HUES64 (cell line): ENCODE measurements at regions not wholly inside any gene's neighbourhood (a gene's known extent, or its start where the extent isn't known, plus 50 kb on each side); places are given as distances from the start of the nearest gene placed in this dataset.

Experiments used
- H3K27ac ChIP-seq: 2 replicates; pipeline ENCODE4 v1.7.0; 2013; ENCODE audit warnings: low read depth, low read length, inconsistent platforms
- H3K27me3 ChIP-seq: 2 replicates; pipeline ENCODE4 v1.6.1; 2013; ENCODE audit warnings: mild to moderate bottlenecking, low read length; ENCODE audit not compliant: insufficient read depth
- H3K36me3 ChIP-seq: 2 replicates; pipeline ENCODE4 v1.6.1; 2013; ENCODE audit warnings: mild to moderate bottlenecking, low read length; ENCODE audit not compliant: insufficient read depth
- H3K4me1 ChIP-seq: 2 replicates; pipeline ENCODE4 v1.6.1; 2013; ENCODE audit warnings: mild to moderate bottlenecking, low read length, moderate library complexity; ENCODE audit not compliant: insufficient read depth
- H3K4me3 ChIP-seq: 2 replicates; pipeline ENCODE4 v1.5.1; 2013; ENCODE audit warnings: mild to moderate bottlenecking, low read length, moderate library complexity
- H3K9ac ChIP-seq: 2 replicates; pipeline ENCODE4 v1.6.1; 2013; ENCODE audit warnings: mild to moderate bottlenecking, low read depth, low read length
- H3K9me3 ChIP-seq: 2 replicates; pipeline ENCODE4 v1.6.1; 2013; ENCODE audit warnings: low read depth, low read length; ENCODE audit not compliant: insufficient read depth
- WGBS: fragments of 150-250, 120-280 bp; methylation state at CpG from one replicate; pipeline ENCODE4 v1.1.7; 2013; ENCODE audit warnings: missing lambda C conversion rate; 5-methylcytosine and 5-hydroxymethylcytosine counted together

DNA sequence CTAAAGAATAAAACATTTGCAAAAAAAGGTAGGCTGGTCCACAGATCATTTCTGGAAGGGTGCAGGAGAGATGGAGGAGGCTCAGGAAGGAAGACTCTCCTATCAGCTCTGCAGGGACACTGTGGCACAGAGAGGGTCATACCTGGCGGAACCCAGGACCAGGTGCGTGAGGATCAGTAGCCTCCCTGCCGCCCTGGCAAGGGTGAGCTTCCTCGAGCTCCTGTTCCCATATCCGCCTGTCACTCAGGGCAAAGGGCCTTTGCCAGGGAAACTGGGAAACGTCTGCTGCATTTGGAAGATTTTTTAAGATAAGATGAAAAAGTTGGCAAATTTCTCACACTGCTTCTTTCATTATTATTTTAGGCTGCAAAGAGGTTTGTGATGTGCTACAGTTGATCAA, 112.1 kb upstream of the TIAM1 start:
- Histone ChIP-seq H3K9me3 (no peaks in the 10 kb centered on the region), H3K9ac (no peak overlapping the region), H3K4me1 (no peaks in the 10 kb centered on the region), H3K36me3 (no peaks in the 10 kb centered on the region), H3K27me3 (no peaks in the 10 kb centered on the region), H3K27ac (no peak overlapping the region), H3K4me3 (no peak overlapping the region)
- WGBS: 96% methylated on average over 6 of the region's 6 CpGs

DNA sequence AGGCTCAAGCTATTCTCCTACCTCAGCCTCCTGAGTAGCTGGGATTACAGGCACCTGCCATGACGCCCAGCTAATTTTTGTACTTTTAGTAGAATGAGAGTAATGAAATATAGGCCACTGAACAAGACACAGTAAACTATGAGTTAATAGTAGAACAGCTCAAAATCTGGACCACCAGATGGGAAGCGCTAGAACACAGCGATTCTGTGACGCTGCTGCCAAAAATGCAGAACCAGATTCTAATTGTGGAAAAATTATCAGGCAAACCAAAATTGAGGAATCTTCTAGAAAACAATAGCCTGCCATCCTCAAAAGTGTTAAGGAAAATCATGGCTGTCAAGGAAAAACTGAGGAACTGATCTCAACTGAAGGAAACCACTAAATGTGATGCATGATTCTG, 111.4 kb upstream of the TIAM1 start:
- 100% methylated on average over 4 of the region's 4 CpGs for WGBS
- H3K27ac ChIP-seq: no peak overlapping the region
- no peaks in the 10 kb centered on the region for H3K27me3 ChIP-seq
- no peak overlapping the region for H3K9ac ChIP-seq
- H3K36me3 ChIP-seq: no peaks in the 10 kb centered on the region
- no peaks in the 10 kb centered on the region for H3K9me3 ChIP-seq
- H3K4me1 ChIP-seq: no peaks in the 10 kb centered on the region
- H3K4me3 ChIP-seq: no peak overlapping the region

- Histone ChIP-seq H3K27ac (no peak overlapping the region), H3K4me1 (no peaks in the 10 kb centered on the region), H3K4me3 (no peak overlapping the region), H3K36me3 (peaks cover 4% of the 10 kb centered on the region; the same call in 1 of the 2 replicates), H3K9ac (no peak overlapping the region), H3K9me3 (no peaks in the 10 kb centered on the region), H3K27me3 (no peaks in the 10 kb centered on the region)
- WGBS: 94% methylated on average over 9 of the region's 9 CpGs
Observed at GRCh38 chr21:31450980-31451379, 106.9 kb upstream of the TIAM1 start.

GRCh38 chr21:31449921-31450535, 106.0 kb upstream of the TIAM1 start:
- Histone ChIP-seq H3K9ac (no peak overlapping the region), H3K4me1 (no peaks in the 10 kb centered on the region; the same call in 1 of the 2 replicates), H3K27me3 (no peaks in the 10 kb centered on the region), H3K9me3 (no peaks in the 10 kb centered on the region), H3K36me3 (peaks cover 4% of the 10 kb centered on the region; the same call in 1 of the 2 replicates), H3K4me3 (no peak overlapping the region), H3K27ac (no peak overlapping the region)
- WGBS: 88% methylated on average over 9 of the region's 11 CpGs

DNA sequence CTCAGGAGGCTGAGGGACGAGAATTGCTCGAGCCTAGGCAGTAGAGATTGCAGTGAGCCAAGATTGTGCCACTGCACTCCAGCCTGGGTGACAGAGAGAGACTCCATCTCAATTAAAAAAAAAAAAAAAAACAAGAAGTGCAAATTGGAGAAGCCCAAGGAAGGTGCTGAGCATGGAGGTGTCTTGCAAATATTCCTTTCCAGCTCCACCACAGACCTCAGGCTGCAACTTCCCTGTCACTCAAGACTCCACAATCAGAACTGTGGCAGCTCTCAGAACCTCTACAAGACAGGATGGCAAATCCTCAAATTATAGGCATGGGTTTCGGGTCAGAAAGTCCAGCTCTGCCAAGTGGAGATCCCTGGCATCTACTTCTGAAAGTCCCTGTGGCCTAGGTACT, 104.4 kb upstream of the TIAM1 start:
- WGBS: 82% methylated on average over 3 of the region's 3 CpGs
- no peak overlapping the region for H3K4me3 ChIP-seq
- H3K27ac ChIP-seq: no peak overlapping the region

DNA sequence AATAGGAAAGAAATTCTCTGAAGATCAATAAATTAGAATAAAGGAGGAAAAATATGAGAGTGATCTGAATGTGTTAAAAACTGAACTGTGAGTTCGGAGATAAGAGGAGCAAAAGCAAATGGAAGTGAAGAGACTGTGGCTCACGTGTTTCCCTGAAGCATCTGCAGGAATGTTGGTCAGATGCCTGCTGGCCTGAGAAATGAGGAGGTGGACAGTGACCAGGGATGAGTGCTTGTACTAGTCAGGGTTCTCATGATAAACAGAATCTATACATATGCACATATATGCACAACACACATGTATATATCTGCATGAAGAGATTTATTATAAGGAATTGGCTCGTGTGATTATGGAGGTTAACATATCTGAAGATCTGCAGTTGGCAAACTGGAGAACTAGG, 103.4 kb upstream of the TIAM1 start:
- H3K27ac ChIP-seq: no peak overlapping the region
- 72% methylated on average over 3 of the region's 3 CpGs for WGBS

More for the DNA sequence above, 104.4 kb upstream of the TIAM1 start:
- no peak overlapping the region for H3K9ac ChIP-seq
- H3K36me3 ChIP-seq: peaks cover 4% of the 10 kb centered on the region; the same call in 1 of the 2 replicates
- no peaks in the 10 kb centered on the region; the same call in 1 of the 2 replicates for H3K4me1 ChIP-seq
- H3K27me3 ChIP-seq: no peaks in the 10 kb centered on the region
- H3K9me3 ChIP-seq: no peaks in the 10 kb centered on the region

DNA sequence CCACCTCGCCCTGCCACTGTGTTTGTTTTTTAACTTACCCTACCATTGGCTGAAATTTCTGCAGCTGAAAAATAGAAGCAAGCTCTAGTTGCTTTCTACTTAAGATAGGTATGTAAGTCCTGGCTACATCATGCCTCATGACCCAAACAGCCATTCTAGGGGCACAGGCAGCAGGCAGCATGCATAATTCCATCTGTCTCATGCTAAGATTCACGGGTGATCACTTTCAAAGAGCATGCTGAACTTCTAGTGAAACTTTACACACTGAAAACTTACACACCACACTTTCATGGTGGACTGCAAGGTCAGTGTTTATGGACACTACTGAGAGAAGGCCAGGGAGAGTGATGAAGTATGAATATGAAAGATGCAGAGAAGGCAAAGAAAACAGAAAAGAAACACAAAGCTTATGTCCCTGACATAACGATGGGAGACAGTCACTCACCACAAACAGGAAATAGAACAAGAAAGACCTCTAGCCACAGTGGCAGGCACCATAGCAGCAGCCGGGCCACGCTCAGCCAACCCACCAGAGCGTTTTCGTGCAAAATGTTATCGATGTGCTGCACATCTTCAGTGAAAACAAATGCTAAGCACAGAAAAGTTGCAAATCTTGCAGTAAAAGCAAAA, 102.3 kb upstream of the TIAM1 start:
- Histone ChIP-seq H3K27me3 (no peaks in the 10 kb centered on the region), H3K4me1 (no peaks in the 10 kb centered on the region; the same call in 1 of the 2 replicates), H3K4me3 (no peak overlapping the region), H3K36me3 (peaks cover 4% of the 10 kb centered on the region; the same call in 1 of the 2 replicates), H3K9me3 (0 out of 2 replicates have a peak, but pooled peaks cover 2% of the 10 kb centered on the region), H3K27ac (no peak overlapping the region), H3K9ac (no peak overlapping the region)
- WGBS: 84% methylated on average over 8 of the region's 8 CpGs

More for the DNA sequence above, 103.4 kb upstream of the TIAM1 start:
- Histone ChIP-seq H3K4me3 (no peak overlapping the region), H3K4me1 (no peaks in the 10 kb centered on the region; the same call in 1 of the 2 replicates), H3K9ac (no peak overlapping the region), H3K36me3 (peaks cover 4% of the 10 kb centered on the region; the same call in 1 of the 2 replicates), H3K9me3 (no peaks in the 10 kb centered on the region), H3K27me3 (no peaks in the 10 kb centered on the region)

DNA sequence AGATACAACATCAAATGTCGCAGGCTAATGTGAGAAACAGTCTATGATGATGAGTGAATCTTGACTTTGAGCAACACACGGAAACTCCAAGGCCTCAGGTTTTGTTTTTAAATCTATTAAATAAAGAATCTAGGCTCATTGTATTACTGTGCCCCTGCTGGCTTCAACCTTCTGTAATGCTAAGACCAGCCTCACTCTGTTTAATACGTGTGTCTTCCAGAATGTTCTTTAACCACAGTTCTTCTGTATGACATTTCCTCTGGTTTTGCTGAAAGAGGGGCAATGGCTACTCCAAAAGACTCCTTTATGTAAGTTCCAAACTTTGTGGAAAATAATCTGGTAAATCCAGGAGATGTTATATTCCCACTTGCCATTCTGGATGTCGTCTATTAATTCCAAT, 101.1 kb upstream of the TIAM1 start:
- 91% methylated on average over 4 of the region's 4 CpGs for WGBS
- Histone ChIP-seq H3K9me3 (0 out of 2 replicates have a peak, but pooled peaks cover 5% of the 10 kb centered on the region), H3K36me3 (peaks cover 4% of the 10 kb centered on the region; the same call in 1 of the 2 replicates), H3K27ac (no peak overlapping the region), H3K4me3 (no peak overlapping the region), H3K9ac (no peak overlapping the region), H3K27me3 (no peaks in the 10 kb centered on the region), H3K4me1 (no peaks in the 10 kb centered on the region; the same call in 1 of the 2 replicates)

DNA sequence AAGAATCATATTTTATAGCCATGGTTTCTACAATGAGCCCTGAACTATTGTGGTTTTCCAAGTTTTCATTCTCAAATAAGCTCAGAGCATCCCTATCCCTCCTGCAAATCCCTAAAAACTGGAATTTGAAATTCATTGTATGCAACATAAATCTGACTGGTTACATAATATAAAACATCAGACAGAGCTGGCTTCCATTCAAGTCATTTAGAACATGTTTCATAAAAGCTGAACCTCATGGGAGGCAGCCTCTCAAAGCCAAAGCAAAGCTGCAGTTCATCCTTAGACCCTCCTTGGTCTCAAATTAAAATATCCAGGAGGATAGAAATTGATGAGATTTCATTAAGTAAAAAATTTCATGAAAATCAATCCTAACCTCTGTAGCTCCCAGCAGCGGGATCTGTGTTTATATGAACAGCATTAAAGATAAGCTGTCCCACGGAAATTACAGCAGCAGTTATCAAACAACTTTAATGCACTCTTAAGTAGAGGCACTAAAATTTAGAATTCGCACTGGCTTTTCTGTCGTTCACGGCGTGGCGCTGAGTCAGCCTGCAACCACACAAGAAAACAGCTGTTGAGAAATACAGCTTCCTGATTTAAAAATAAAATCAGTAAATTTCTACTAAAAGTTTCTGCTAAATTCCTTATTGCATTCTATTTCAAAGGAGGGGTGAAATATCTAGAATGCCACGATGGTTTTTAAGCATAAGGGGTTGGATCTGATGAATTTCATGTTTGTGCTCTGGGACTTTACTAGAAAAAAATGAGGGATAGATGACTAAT, 99.9 kb upstream of the TIAM1 start:
- no peak overlapping the region for H3K4me3 ChIP-seq
- no peaks in the 10 kb centered on the region; the same call in 1 of the 2 replicates for H3K4me1 ChIP-seq
- 0 out of 2 replicates have a peak, but pooled peaks cover 5% of the 10 kb centered on the region for H3K9me3 ChIP-seq
- H3K36me3 ChIP-seq: peaks cover 4% of the 10 kb centered on the region; the same call in 1 of the 2 replicates
- no peaks in the 10 kb centered on the region for H3K27me3 ChIP-seq
- no peak overlapping the region for H3K27ac ChIP-seq
- 97% methylated on average over 8 of the region's 8 CpGs for whole genome bisulfite sequencing
- H3K9ac ChIP-seq: no peak overlapping the region

GRCh38 chr21:31442339-31442738, 98.3 kb upstream of the TIAM1 start:
- H3K36me3 ChIP-seq: no peaks in the 10 kb centered on the region
- no peaks in the 10 kb centered on the region for H3K27me3 ChIP-seq
- H3K9ac ChIP-seq: no peak overlapping the region
- WGBS: 79% methylated on average over 6 of the region's 6 CpGs
- no peaks in the 10 kb centered on the region; the same call in 1 of the 2 replicates for H3K4me1 ChIP-seq
- no peak overlapping the region for H3K27ac ChIP-seq
- no peak overlapping the region for H3K4me3 ChIP-seq
- H3K9me3 ChIP-seq: 0 out of 2 replicates have a peak, but pooled peaks cover 5% of the 10 kb centered on the region

- 92% methylated on average over 9 of the region's 9 CpGs for WGBS
- H3K9ac ChIP-seq: no peak overlapping the region
Observed at GRCh38 chr21:31429506-31429905, 85.4 kb upstream of the TIAM1 start.

More at GRCh38 chr21:31429506-31429905, 85.4 kb upstream of the TIAM1 start:
- no peak overlapping the region for H3K4me3 ChIP-seq
- no peaks in the 10 kb centered on the region for H3K36me3 ChIP-seq
- H3K27ac ChIP-seq: no peak overlapping the region
- H3K4me1 ChIP-seq: peaks cover 10% of the 10 kb centered on the region; the same call in 1 of the 2 replicates
- H3K27me3 ChIP-seq: no peaks in the 10 kb centered on the region
- H3K9me3 ChIP-seq: no peaks in the 10 kb centered on the region
